HUDEP-2 (cell line): ENCODE measurements at regions not wholly inside any gene's neighbourhood (a gene's known extent, or its start where the extent isn't known, plus 50 kb on each side); places are given as distances from the start of the nearest gene placed in this dataset.

Experiments used
- DNase-seq, 76 experiments: peaks; one replicate each; lab custom pipeline; 2025; ENCODE audit not compliant: unreplicated experiment in 76 of 76; lab: John Stamatoyannopoulos, UW

DNA sequence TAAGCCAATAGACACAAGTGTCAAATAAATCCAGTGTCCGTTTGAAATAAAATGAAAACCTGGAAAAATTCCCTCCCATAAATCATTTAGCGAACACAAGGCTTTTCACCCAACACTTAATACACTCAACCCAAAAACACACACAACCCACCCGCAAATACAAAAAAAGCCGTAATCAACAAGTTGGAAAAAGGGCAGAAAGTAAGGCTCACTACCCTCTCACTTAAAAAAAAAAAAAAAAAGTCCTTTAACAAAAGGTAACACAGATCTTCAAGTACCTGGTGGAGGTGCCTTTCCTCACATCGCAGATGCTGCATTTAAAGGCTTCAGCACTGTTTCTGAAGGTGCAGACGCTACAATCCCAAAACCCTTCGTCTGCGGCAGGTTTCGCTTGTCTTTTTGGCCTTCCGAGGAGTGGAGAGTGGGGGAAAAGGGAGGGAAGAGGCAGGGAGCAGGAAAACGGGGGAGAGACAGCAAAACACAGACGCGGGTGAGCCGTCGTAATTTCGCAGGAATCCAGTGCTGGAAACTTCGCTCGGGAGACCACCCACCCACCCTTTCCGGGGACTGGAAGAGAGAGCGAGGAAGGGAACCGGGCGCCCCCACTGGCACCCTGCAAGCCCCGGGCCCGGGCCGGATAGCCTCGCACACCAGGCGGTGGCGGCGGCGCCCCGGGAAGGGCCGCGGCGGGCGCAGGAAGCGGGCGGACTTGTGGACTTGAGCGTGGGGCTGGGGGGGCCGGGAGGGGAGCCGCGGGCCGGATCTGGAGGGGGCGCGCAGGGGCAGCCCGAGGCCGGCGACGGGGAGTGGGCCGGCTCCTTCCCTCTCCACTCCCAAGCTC is 401.8 kb downstream of the SHQ1 start, which contains the start of gene RYBP:
RYBP (minus strand) TSS at position 404 of the 841 bp plus-strand sequence.
- peak in 11 of 76 experiments; percentile 37 to 58 (median 46) for DNase-seq

DNA sequence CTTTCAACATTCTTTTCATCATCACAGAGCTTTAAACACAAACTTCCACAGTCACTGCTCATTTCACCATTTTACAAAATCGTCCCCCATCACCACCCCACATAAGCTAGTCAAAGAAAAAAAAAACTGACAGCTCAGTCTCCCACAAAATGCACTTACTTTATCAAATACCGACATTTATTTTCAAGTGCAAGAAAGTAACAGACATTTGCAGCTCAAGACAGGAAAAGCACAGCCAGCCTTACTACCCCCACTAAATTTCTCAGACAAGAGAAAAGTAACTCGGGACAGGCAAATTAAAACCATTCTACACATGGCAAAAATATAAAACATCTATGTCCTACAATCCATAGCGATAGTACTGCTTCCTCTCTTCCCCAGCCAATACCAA is 402.4 kb downstream of the SHQ1 start:
- DNase-seq, result no peak

- peak in 1 of 76 experiments; percentile 15 for DNase-seq
These were observed 403.5 kb downstream of the SHQ1 start for GRCh38 chr3:72444656-72445223.

DNA sequence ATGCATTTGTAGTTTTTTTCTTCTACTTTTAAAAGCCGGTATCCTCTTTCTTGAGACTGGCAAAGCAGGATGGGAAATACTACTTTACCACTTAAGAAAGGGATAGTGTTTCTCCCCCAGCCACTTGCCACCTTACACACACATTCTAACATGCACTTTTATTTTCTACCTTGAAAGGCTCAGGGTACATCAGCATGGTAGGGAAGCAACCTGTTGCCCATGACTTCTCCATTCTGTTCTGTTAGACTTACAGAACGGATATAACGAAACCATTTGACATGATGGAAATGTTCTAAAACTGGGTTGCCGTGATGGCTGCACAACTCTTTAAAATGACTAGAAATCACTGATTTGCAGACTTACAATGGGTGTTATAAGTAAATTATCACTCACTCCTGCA is 405.5 kb downstream of the SHQ1 start:
- DNase-seq, result peak in 1 of 76 experiments; percentile 15

DNA sequence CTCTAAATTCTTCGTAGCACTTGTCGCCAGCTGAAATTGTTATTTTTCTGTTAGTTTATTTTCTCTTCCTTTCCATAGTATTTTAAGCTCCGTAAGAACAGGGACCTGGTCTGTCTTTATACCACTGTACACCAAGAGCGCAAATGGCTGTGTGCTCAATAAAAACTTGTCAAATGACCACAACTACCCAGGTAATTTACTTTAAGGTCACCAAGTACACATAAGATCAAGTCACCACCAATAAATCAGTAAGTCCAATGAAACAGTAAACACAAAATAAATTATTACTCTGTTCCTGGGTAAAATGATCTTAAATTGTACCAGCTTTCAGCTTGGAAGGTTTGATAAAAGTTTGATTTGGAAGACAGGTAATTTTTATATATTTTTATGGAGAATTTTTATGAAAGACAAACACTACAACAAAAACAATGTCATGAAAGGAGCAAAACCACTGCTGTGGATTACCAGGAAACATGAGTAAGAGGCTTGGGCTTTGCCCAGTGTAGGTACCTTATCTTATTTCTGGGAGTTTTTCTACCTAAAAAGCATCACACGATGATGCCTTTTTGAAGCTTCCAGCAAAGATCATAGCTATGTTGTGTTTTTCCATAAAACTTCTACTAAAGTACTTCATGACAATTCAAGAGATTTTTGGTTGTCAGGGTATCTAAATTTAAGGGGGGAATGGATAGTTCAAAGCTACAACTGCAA is 406.8 kb downstream of the SHQ1 start:
- peak in 12 of 76 experiments; percentile 10 to 47 (median 26) for DNase-seq

DNA sequence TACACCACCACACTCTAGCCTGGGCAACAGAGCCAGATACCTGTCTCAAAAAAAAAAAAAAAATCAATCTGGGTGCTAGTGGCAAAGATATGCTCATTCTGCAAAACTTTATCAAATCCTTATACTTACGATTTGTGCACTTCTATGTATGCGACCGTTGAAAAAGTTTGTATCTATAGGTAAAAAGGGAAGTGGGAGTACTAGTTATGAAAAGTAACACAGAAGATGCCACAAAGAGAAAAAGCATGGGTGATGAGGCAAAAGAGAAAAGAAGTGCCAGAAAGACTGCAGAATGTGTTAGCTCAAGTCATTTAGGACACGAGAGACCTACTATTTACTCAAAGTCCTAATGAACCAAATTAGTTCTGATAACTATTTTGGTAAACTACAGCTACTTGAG is 407.8 kb downstream of the SHQ1 start:
- no peak for DNase-seq

DNA sequence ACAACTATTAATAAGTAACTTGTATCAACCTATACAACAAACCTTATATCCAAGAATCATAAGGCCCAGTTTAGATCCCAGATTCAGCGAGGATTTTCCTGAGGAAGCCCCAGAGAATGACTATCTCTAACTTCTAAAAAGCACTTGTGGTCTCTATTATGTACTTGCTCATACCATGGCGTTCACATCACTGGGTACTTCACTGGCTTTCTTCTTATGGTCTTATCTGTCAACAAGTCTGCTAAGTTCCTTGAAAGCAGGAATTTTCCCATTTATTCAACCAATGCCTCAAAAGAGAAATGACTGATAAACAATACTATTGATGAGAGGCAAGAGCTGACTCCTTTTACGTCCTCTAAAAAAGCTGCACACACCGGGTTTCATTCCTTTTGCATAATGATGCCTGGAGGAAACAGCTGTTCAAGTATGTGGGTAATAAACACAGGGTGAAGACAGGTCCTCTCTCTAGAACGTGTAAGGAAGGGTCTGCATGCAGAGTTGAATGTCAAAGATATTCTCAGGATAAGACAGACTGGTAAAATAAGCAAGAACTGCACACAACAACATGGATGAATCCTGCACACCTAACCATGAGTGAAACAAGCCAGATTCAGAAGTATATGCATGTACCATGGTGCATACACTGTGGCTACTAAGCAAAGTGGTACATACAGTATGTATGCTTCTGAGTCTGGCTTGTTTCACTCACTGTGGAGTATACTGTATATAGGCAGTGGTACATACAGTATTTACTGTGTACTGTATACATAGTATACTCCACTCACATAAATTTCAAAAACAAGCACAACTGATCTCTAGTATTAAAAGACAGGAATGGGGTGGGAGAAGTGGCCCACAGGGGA is 408.7 kb downstream of the SHQ1 start:
- DNase-seq, result no peak

DNA sequence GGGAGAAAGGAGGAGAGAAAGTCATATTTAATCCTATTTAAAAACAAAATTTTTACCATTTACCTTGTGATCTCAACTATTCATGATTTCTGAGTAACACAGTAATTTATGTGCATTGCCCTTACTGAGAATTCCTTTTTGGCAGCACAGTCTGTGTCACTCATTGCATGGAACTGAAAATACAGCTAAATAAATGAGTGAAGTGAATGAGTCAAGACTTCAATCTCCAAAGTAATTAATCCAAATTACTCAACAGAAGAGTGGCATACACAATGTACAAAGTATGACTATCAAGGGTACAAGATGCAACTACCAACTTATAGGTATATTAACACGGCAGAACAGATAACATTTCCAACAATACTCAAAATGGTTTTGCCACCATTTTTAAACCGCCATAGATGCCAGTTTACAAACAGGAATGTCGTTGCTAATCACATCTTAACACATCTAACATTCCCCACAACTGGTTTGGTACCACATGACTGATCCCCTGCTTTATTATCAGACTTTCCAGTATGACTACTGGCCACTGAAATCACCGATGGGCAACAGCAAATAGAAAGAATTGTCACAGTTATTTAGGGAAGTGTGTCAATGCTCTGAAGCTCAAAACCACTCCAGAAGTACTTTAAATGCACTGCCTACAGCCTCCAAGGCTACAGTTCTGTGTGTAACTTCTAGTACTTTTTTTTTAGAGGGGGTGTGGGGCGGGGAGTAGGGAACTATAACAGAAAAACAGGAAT is 410.4 kb downstream of the SHQ1 start:
- peak in 40 of 76 experiments; percentile 7 to 82 (median 46) for DNase-seq

GRCh38 chr3:72436863-72437592 is 411.2 kb downstream of the SHQ1 start:
- no peak for DNase-seq

GRCh38 chr3:72434296-72434695 is 413.9 kb downstream of the SHQ1 start:
- peak in 14 of 76 experiments; percentile 13 to 69 (median 28) for DNase-seq

GRCh38 chr3:72432246-72432645 is 416.0 kb downstream of the SHQ1 start:
- no peak for DNase-seq

- peak in 1 of 76 experiments; percentile 9 for DNase-seq
These were observed 418.5 kb downstream of the SHQ1 start for GRCh38 chr3:72429589-72430353.

GRCh38 chr3:72428803-72429202 is 419.4 kb downstream of the SHQ1 start:
- no peak for DNase-seq

DNA sequence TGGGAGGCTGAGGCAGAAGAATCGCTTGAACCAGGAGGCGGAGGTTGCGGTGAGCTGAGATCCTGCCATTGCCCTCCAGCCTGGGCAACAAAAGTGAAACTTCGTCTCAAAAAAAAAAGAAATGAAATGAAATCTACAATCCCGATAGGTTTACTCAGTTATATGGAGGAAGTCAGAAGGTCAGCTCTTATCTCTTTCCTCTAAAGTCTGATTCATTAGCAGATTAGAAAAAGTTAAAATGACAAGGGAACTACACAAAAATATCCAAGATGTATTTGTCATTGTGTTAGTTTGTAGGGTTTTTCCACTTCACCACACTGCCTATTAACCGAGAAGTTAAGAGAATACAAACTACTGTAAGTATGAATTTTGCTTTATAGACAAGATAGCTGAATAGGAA is 420.6 kb downstream of the SHQ1 start:
- no peak for DNase-seq

DNA sequence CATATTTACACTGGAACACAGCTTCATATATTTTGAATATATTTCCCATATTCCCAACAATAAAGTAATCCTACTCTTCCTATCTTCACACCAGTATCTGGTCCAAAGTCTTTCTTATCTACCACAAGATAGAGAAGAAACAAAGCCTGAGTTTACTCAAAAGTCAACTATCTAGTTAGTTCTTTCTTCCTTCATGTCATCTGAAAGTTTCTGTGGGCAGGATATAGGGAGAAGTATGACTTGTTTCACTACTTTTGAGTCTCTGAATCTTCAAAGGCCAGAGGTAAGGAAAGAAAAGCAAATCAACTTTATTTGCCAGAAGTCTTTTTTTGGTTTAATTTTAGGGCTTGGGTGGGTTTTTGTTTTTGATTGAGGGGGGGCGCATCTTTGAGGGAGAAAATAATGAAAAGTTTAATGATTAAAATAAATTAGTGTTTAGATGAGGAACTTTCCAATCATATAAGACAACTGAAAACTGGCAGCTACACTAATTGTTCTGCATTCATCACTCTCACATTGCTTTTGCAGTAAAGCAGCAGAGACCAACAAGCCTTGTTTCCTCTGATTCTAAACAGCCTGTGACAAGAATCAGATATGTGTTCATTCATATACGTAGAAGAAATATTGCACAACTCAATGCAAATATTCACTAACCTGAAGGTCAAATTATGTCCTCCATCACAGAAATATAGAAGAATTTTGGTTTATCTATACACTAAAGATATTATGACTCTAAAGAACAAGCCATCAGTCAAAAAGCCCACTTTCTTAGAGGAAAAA is 421.4 kb downstream of the SHQ1 start:
- DNase-seq, result no peak

DNA sequence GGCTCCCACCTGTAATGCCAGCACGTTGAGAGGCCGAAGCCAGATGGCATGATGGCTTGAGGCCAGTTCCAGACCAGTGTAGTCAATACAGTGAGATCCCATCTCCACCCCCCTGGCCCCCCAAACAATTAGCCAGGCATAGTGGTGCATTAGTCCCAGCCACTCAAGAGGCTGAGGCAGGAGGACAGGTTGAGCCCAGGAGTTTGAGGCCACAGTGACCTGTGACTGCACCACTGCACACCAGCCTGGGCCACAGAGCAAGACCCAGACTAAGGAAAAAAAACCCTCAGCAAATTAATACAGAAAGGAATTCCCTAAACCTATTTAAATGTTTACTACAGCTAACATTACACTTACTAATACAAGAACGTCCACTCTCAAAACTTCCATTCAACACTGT is 424.6 kb downstream of the SHQ1 start:
- DNase-seq, result no peak

- DNase-seq, result no peak
These were observed 426.5 kb downstream of the SHQ1 start for GRCh38 chr3:72421786-72422185.

DNA sequence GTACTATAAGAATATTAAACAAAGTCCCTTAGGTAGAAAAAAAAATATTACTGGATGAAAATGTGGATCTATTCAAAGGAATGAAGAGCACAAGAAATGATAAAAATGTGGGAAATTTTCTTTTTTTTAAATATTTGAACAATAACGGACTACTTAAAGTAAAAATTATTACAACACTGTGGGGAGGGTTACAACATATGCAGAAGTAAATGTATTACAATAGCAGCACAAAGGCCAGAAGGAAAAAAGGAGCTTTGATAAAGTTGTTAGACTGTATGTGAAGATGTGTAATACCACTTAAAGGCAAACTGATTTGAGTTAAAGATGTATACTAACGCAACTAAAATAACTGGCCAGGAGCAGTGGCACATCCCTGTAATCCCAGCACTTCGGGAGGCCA is 427.1 kb downstream of the SHQ1 start:
- DNase-seq, result no peak
